ENCODE measurements at regions not wholly inside any gene's neighbourhood (a gene's known extent, or its start where the extent isn't known, plus 50 kb on each side); places are given as distances from the start of the nearest gene placed in this dataset.

DNA sequence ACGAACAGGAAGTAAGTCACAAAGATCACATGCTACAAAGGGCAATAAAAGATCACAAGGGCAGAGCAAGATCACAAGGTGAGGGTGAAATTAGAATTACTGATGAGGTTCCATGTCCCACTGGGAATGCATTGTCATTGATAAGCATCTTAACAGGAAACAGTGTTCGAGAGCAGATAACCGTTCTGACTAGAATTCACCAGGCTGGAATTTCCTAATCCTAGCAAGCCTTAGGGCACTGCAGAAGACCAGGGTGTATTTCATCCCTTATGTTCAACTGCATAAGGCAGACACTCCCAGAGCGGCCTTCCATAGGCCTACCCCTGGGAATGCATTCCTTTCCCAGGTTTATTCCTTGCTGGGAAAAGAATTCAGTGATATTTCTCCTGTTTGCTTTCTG is 980.6 kb upstream of the LCORL start:
- DNase-seq, result no peak

DNA sequence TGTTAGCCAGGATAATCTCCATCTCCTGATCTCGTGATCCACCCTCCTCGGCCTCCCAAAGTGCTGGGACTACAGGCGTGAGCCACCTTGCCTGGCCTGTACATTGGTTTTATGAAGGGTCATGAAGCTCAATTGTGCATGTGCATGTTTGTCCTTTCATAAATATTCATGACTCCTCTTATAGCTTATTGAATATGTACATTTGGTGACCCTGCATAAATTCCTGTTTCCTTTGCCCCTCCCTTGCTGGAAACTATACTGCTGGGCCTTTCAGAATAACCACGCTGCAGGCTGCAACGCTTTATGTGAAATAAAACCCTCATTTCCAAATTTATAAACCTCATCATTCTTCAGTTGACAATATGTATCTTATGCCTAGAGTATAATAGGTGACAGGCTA is 978.0 kb upstream of the LCORL start:
- DNase-seq, result no peak

DNA sequence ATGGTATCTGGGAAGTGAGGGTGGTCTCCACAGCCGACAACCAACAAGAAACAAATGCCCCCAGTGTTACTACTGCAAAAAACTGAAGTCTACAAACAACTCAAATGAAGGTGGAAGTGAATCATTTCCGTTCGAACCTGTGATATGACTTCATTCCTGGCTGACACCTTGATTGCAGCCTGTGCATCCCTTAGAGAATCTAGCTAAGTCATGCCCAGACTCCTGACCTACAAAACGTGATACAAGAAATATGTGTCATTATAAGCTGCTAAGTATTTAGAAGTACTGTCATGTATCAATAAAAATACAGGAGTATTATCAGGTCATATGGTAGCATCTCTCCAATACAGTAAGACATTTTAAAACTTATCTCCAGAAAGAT is 959.7 kb upstream of the LCORL start:
- DNase-seq, result no peak

DNA sequence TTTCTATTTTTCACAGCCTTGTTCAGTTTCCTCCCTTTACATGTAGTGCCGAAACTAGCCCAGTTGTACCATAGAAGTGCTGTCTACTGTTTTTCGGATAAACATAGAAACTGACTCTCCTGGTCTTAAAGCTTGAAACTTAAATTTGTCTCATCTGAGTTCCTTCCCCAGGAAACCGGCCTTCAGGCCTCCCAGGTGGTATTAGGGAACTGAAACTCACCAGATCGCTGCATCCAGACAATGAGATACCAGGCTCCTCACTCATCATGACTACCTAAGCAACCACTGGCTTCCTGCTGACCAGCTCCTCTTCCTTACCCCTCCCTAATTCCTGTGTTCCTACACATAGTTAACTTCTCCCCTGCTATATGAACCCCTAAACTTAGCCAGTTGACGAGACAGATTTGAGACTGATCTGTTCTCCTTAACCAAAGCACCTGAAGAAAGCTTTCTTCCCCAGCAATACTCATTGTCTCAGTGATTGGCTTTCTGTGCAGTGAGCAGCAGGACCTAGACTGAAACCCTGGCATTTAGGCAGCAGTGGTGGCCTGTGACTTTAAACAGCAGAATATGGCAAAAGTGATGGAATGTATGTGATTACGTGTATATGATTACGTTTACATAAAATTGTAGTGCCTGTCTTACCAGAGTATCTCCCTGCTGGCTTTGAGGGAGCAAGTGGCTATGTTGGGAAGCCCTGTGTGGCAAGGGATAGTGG is 959.1 kb upstream of the LCORL start:
- no peak for DNase-seq

DNA sequence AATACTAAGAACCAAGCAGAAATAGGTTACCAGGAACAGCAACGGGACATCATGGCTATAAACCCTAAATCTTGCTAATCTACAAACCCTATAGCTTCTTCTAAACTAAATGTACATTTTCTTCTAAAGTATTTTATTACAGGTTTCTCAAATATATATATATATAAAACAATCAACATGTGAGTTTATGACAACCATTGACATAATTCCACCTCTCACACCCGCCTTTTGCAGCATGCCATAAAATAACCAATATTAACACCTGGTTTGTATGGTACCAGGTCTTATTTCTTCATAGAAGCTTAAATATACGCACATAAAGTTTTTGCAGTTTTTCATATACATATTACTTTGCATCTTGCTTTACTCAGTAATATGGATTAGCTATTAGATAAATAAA is 955.3 kb upstream of the LCORL start:
- DNase-seq, result no peak

DNA sequence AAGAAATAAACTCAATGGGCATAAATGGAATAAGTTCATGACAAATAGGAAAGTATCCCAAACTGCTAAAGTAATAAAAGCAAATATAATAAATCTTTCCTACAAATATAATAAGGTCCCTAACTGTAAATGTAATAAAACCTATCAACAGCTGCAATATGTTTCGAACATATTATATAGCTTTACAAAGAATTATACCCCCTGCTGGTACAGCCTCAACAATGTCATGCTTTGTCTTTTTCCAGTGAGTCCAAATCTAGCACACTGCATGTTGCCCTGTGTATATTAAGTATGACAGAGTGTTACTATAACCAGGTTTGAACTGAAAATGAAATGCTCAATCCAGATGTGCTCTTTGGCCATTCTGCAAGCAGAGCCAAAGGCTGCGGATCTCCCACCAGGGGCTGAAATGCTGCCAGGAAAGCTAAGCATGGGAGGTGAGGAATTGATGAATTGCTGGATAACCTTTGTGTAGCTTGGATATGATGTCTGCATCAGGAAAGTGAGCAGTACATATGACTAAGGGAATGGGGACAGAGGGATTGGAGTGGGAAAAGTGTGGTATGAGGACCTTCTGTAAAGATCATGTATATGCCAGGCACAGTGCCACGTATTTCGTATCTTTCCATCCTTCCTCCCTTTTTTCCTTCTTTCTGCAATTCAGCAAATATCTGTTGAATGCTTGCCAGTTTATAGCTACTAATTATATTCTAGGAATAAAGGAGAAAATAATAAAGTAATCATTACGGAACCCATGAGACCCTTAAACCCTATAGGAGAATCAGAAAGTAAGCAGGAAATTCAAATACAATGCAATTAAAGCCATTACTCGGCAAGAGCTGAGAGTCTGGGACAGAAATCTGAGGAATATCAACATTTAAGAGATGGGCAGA is 954.6 kb upstream of the LCORL start:
- no peak for DNase-seq

DNA sequence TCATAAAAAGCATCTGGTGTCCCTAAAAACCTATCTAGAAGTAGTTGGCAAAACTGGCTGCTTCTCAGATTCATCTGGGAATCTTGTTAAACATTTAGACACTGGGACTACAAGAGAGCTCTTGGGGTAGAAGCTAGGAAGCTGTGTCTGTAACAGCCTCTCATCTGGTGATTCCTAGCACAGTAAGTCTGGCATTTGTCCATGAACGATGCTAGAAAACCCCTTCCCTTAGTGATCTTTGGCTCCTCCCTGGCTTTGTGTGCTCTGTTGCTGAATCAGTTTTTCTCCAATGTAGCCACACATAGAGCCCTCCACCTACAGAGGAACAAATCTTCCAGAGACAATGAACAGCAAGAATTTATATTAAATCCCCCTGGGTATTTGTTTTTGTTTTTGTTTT is 951.7 kb upstream of the LCORL start:
- DNase-seq, result no peak

DNA sequence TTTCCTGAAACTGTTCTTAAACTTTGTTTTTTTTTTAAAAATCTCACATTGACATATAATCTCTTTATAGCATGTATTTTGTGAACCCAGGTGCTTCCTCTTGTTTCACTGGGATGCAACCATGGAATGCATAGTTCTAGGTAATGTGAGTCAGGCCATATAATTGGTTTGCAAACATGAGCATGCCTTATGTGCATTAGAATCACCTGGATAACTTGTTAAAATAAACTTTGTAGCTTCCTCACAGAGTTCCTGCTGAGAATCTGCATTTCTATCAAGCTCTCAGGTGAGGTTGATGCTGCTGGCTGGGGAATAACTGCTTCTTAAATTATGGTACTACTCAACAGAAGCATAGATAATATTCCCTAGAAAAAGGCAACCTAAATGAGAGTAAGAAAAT is 940.3 kb upstream of the LCORL start:
- no peak for DNase-seq

DNA sequence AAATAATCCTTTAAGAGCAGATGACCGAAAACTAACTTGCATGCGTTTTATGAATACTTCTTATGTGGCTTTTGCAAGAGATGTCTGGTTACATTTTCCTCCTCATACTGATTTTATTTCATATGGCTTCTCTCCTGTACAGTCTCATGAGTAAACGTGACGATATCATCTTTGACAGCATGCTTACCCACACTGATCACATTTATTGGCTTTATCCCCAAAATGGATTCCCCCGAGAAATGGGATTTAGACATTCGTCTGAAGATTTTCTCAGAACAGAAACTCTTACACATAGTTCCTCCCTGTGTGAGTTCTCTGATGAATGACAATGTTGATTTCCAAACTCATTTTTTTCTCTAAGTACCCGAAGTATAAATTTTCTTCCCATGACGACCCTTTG is 939.7 kb upstream of the LCORL start:
- DNase-seq, result no peak

DNA sequence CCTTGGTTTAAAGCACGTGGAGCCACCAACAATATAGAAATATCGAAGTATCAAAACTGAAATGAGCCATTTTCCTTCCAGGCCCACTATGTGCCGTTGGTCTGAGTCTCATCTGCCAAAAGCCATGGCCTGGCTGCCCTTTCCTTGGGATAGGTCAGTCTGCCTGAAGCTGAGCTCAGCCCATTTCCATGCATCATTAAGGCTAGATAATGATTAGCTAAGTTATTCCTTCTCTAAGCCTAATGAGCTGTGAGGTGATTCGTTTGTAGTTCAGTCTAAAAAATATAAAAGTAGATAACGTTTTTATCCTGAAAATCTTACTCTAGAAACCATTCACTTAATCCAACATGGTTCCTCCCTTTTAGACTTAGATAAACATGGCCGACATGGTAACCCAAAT is 936.2 kb upstream of the LCORL start:
- no peak for DNase-seq

DNA sequence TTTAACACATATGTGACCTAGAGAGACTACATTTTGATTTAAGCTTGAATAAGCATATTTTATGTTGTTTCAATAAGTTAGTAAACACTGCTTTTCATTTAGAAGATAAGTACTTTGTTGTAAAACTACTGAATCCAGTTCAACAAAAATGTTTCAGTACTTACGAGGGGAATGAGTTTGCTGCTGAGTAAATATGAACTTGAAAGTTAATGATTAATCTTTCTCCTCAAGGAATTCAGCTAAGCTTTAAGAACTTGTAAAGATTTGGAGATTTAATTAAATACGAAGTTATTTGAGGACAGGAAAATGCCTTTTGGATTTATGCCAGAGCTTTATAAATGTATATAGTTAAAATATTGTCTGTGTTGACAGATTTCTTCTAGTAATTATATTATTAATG is 933.0 kb upstream of the LCORL start:
- DNase-seq, result no peak

DNA sequence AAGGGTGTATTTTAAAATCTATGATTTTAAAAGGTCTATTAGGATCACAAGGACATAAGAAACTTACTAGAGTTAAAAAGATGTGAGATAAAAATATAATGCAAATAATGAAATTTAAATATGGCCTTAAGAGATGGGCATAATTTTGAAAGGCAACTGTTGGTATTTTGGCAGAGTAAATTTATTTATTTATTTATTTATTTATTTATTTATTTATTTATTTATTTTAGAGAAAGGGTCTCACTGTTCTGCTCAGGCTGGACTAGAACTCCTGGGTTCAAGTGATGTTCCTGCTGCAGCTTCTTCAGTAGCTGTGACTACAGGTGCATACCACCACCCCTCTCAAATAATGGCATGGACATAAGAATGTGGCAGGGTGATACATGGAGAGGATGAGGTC is 932.1 kb upstream of the LCORL start:
- DNase-seq, result no peak

DNA sequence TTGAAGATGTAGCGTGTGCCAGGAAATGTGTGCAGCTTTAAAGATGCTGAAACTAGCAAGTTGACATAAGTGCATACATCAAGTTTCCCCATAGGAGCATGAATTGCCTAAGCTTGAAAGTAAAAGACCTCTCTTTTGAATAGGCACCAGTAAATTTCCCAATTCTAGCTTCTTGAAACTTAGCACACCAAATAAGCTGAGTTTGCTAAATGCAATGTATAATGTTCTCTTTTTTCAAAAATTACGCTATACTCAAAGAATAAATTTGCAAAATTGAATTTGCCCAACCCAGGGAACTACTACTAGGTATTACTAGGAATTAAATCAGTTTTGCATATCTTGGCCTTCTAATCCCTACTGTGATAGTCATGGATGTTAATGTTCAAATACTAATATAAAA is 923.9 kb upstream of the LCORL start:
- no peak for DNase-seq

DNA sequence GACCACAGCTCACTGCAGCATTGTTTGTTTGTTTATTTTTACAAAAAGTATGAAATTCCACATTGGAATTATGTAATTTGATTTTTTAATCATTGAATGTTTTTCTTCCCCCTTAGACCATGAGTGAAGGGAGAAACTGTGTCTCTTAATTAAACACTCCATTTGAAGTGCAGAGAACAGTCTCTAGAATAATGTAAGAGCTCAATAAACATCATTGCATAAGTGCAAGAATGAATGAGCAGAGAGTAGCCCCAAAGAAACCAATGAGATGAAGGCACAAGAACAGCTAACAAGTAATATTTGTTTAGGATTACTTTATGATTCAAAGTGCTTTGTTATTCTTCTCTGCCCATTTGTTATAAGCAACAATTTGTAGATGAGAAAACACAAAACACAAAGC is 921.3 kb upstream of the LCORL start:
- DNase-seq, result no peak

DNA sequence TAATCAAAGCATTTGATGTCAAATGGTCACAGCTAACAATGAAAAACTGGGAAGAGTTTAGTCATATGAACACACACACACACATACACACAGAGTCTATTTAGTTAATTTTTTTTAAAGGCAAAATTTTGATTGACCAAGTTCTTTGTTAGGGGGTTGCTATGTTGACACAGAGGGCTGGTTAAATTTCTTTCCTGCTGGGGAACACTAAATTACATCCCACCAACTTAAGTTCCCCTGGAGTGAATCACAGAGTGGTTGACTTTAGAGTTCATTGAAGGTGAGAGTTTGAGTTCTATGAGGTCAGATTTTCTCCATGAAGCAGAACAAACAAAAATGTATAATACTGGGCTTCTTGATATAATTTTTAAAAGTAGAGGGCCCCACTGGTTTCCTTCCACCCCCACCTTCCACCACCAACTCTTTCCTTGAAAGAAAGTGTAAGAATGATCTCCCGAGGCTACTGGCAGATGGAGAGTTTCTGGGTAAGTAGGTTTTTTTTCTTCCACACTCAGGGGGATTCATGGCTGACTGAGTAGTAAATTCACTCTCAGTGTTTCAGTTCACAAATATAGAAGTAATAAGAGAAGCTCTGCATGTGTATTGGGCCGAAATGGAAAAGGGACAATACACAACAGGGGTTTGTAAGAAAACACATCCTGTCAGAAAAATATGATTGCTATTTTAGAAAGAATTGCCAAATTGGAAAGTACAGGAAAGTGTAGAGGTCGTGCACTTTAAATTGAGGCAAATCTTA is 917.0 kb upstream of the LCORL start:
- no peak for DNase-seq

DNA sequence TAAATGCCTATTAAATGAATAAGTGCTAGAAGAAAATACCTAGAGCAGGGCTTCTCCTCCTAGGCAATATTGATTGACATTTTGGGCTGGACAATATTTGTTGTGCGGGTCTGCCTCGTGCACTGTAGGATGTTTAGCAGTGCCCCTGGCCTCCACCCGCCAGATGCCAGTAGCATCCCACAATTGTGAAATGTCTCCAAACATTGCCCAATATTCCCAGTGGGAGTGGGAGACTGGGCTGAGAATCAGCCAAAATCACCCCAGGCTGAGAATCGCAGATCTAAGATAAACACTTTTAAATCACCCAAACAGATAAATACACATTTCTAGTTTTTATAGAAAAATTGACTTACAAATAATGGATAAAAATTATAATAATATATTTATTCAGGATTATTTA is 916.2 kb upstream of the LCORL start:
- no peak for DNase-seq

DNA sequence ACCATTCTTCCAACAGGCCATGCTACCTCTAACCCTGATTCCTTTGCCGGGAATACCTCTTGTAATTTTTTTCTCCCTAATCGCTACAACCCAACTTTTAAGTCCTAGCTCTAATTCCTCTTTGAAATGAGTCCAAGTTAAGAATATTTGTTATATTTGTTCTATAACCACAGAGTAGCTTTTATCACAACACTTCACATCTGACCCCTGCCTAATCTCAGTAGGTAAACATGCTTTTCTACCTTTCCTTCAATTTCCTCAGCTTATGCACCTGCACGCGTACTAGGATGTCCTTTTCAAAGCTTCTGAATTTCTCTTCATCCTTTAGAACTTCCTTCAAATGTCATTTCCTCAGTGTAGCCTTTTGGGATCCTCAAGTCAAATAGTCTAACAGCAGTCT is 915.5 kb upstream of the LCORL start:
- no peak for DNase-seq

DNA sequence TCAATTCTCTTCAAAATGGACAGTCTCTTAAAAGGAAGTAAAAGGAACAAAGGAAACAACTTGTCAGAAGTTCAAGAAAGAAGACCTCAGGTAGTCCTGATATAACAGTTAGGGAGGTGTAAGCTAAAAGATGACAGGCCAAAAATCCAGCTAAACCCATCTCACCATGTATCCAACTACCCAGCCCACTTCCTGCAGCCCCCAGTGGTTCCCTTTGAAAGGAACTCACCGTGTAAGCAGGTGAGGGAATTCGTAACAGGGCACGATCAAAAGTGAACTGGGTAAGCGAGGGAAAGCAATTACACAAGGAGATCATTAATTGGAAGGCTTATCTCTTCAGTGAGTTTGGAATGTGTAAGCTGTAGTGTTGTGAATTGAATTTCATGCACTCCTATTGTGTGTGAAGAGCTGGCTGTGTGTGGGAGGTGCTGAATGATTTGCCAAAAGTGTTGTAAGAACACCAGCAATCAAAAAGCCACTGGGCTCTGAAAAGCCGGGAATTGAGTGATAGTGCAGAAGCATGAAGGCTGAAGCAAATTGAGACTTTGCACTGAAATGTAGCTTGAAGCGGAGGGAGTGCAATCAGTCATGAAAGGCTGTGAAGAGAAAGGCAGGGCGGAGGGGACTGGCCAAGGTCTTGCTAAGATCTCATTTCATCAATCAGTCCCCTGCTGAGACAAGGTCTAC is 914.2 kb upstream of the LCORL start:
- no peak for DNase-seq

DNA sequence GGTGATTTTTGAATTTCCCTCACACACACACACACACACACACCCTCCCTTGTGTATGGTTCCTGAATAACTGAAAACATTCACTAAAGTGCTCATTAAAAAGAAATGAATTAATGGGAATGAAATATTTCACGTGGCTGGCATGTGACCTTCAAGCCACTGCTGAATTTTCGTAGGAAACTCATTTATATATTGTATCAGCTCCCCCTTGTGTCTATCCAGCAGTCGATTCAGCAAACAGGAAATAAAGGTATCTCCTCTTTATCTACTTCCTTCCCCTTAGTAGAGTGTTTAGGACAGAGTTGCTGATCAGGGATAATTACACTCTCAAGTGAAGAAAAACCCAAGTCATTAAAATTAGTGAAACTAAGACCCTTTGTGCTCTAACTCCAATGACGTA is 912.6 kb upstream of the LCORL start:
- no peak for DNase-seq

DNA sequence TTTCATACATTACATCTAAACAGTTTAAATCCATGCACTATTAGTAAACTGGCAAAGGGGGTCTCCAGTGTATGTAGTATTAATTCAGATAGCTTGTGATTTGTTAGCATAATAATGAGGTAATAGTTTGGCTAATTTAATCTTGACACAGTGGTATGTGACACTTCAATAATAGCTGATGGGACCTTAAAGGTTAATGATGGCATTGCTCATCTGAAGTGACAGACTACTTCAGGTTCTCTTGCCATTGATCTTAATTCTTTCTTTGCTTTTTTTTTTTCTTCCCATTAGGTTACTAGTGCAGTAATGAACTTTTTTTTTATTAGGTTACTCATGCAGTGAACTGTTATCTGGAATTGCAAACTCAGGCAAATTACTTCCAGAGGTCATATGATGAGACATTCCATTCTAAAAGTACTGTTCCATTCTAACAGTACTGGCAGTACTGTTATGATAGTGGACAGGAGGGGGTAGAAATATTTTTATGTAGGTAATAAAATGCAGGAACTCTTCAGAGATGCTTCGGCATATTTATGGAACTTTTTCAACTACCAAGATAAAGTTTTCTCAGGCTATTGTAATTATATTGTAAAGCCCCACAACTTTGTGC is 911.3 kb upstream of the LCORL start:
- no peak for DNase-seq

DNA sequence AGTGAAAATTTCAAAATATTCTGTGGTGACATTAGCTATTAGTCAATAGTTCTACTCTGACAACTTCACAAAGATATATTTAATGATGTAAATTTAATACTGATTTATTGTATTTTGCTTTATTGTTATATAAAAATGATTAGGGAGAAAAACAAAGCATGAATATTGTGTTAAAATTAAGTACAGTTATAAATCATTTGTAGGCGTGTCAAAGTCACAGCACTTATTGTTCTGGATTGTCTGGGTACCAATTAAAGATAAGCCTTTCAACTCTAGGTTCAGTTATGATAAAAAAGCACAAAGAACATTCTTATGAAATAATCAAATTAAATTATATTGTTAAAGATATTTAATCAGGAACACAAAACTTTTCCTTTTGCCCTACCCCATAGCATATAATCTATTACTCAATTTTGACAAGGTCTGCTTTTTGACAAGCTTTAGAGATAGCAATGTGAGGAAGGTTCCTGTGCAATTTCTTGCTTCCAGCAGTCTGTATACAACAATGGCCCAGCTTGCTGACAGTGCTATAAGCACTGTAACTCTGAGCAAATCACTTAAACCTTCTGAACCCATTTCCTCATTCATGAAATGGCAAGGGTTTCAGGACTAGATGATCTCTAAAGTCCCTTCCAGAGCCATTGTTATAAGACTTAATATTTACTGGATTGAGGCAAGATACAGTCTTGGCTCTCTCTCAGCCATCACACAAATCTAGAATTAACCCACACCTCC is 910.3 kb upstream of the LCORL start:
- no peak for DNase-seq

DNA sequence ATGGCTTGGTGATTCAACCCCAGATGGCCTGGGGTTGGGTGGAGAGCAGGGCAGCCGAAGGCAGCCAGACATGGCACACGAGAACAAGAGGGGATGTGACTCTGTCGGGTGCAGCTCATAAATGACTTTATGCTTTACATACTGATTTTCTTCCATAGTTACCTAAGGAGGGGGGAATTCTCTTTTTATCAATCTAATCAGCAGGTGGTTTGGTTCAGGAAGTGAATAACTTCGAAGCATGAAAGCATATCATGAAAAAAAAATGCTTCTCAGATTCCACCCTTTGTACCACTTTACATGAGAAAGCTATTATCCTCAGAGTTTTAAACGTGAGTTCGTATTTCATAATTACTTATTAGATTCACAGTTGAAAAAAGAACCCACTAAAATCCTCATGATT is 908.9 kb upstream of the LCORL start:
- no peak for DNase-seq
